B cell (primary cell): ENCODE measurements at regions not wholly inside any gene's neighbourhood (a gene's known extent, or its start where the extent isn't known, plus 50 kb on each side); places are given as distances from the start of the nearest gene placed in this dataset.

ENCODE experiments used
- ATAC-seq: fragments of 200-7000 bp; cut with Tn5 transposase; one replicate; pipeline ENCODE4 v1.10.0; 2021; ENCODE audit warnings: low read depth, mild to moderate bottlenecking, moderate number of reproducible peaks, moderate library complexity
- CTCF ChIA-PET: fragments of 350-600 bp; sonication (Branson Sonifier 250); formaldehyde crosslinking; loops from one replicate; lab custom pipeline; 2021; ENCODE audit warnings: antibody characterized with exemption, inconsistent platforms; lab: Charles Lee
- POLR2A ChIA-PET: fragments of 350-600 bp; sonication (Branson Sonifier 250); formaldehyde crosslinking; loops from one replicate; lab custom pipeline; 2021; ENCODE audit warnings: antibody characterized with exemption; lab: Charles Lee
- DNase-seq: peaks from one replicate; pipeline ENCODE4 v3.0.0; 2013
- H2AFZ ChIP-seq: 2 replicates; pipeline ENCODE4 v1.6.1; 2012; ENCODE audit warnings: mild to moderate bottlenecking, low read depth, low read length; ENCODE audit not compliant: insufficient read depth, poor library complexity, severe bottlenecking
- H3K27ac ChIP-seq, 2 donors: 1 replicate in 1 of 2; 2 replicates in 1 of 2; pipeline ENCODE4 v1.5.1; 2012 to 2013; ENCODE audit warnings: low read length in 2 of 2, mild to moderate bottlenecking in 2 of 2, moderate library complexity in 1 of 2
- H3K27me3 ChIP-seq, 4 experiments: fragments of 200-600 bp in 1 of 4; sonication (generic) in 1 of 4; replicated peaks in 1 of 4; 1 replicate in 2 of 4; 2 replicates in 2 of 4; pipeline versions ENCODE4 v1.6.1 to v1.7.0; 2013 to 2016; ENCODE audit warnings: low read length in 3 of 4, mild to moderate bottlenecking in 2 of 4, mixed read lengths in 1 of 4, moderate library complexity in 1 of 4; ENCODE audit not compliant: insufficient read depth in 4 of 4, control insufficient read depth in 3 of 4; ENCODE audit errors: control extremely low read depth in 1 of 4
- H3K36me3 ChIP-seq, 2 experiments: replicated peaks in 1 of 2; 1 replicate in 1 of 2; 2 replicates in 1 of 2; pipeline versions ENCODE4 v1.6.1 to v1.7.1; 2013; ENCODE audit warnings: low read length in 1 of 2; ENCODE audit not compliant: insufficient read depth in 2 of 2, control insufficient read depth in 1 of 2; ENCODE audit errors: control extremely low read depth in 1 of 2, extremely low read depth in 1 of 2
- H3K4me1 ChIP-seq, 2 donors: fragments of 200-600 bp in 1 of 2; sonication (generic) in 1 of 2; 1 replicate in 1 of 2; 2 replicates in 1 of 2; pipeline versions ENCODE4 v1.5.1 to v1.6.1; 2013 to 2017; ENCODE audit warnings: low read length in 2 of 2; ENCODE audit not compliant: control insufficient read depth in 2 of 2, insufficient read depth in 2 of 2
- H3K4me2 ChIP-seq: replicated peaks from 2 replicates; pipeline ENCODE3; 2012; ENCODE audit warnings: mild to moderate bottlenecking, low read depth, low read length; ENCODE audit not compliant: poor library complexity, severe bottlenecking
- H3K4me3 ChIP-seq, 5 experiments: fragments of 200-600 bp in 1 of 5; sonication (generic) in 1 of 5; 1 replicate in 3 of 5; 2 replicates in 2 of 5; pipeline versions ENCODE4 v1.5.1 to v1.7.0; 2011 to 2016; ENCODE audit warnings: low read length in 4 of 5, mild to moderate bottlenecking in 4 of 5, low read depth in 2 of 5, control low read depth in 1 of 5, moderate library complexity in 1 of 5; ENCODE audit not compliant: insufficient read depth in 1 of 5; ENCODE audit errors: control extremely low read depth in 1 of 5, extremely low read depth in 1 of 5
- H3K79me2 ChIP-seq: fragments of 200-600 bp; sonication (generic); one replicate; pipeline ENCODE4 v1.6.0; 2016; ENCODE audit warnings: low read length; ENCODE audit not compliant: control insufficient read depth, insufficient read depth
- H3K9ac ChIP-seq: fragments of 200-600 bp; sonication (generic); 2 replicates; pipeline ENCODE4 v1.6.1; 2017; ENCODE audit warnings: mild to moderate bottlenecking, low read length, moderate library complexity
- H3K9me3 ChIP-seq, 3 donors: one replicate each; pipeline versions ENCODE4 v1.6.1 to v1.7.1; 2013; ENCODE audit warnings: low read length in 2 of 3; ENCODE audit not compliant: control insufficient read depth in 2 of 3, insufficient read depth in 1 of 3; ENCODE audit errors: control extremely low read depth in 1 of 3
- H4K20me1 ChIP-seq: 2 replicates; pipeline ENCODE4 v1.6.0; 2012; ENCODE audit warnings: mild to moderate bottlenecking, low read length; ENCODE audit not compliant: insufficient read depth, control insufficient read depth, poor library complexity, severe bottlenecking
- H3K27ac Mint-ChIP-seq: one replicate; pipeline ENCODE4 v1.8.0; 2021; ENCODE audit warnings: mixed read lengths
- H3K27me3 Mint-ChIP-seq: one replicate; pipeline ENCODE4 v1.8.0; 2021; ENCODE audit warnings: mixed read lengths
- H3K4me1 Mint-ChIP-seq: one replicate; pipeline ENCODE4 v1.8.0; 2021; ENCODE audit warnings: mixed read lengths
- H3K4me3 Mint-ChIP-seq: one replicate; pipeline ENCODE4 v1.8.0; 2021; ENCODE audit warnings: mixed read lengths
- H3K9me3 Mint-ChIP-seq: one replicate; pipeline ENCODE4 v1.8.0; 2022; ENCODE audit warnings: mixed read lengths; ENCODE audit not compliant: insufficient read depth
- EZH2 ChIP-seq: IDR thresholded peaks from 2 replicates; pipeline ENCODE4 v1.6.1; 2012; ENCODE audit warnings: borderline replicate concordance, low read depth, mild to moderate bottlenecking, moderate library complexity, low read length; ENCODE audit not compliant: insufficient read depth, poor library complexity, severe bottlenecking
- WGBS: methylation state at CpG from one replicate; pipeline ENCODE4 v1.1.5; 2013; ENCODE audit warnings: missing lambda C conversion rate; ENCODE audit not compliant: insufficient coverage; 5-methylcytosine and 5-hydroxymethylcytosine counted together
- intact Hi-C: fragments of 100-400 bp; cut with micrococcal nuclease; formaldehyde crosslinking; loops from one replicate; pipeline ENCODE4 v1.10.0; 2022
- TF ChIP-seq, protein P1 (sequence below): fragments of 200-600 bp; IDR thresholded peaks from one replicate; pipeline ENCODE4 v1.8.0; 2022; ENCODE audit warnings: antibody characterized with exemption, mild to moderate bottlenecking

DNA sequence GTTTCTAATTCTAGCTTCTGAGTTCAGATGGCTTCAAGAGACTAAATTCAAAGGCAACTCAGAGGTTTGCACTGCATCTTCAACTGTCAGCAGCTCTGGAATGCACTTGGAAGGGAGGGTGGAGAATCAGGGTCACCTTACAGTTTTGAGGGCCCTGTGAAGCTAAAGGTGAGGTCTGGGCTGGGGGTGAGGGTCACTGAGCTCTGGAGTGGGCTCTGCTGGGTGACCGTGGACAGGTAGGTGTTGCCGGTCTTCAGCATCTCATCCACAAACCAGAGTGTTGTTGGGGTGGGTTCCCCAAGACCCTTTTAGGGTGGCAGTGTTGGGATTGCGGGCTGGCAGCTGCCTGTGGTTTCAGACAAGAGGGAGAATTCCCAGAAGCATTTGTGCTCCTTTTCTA, 70.1 kb upstream of the CXCR4 start:
- ATAC-seq (no peak), DNase-seq (no peak)
- Histone ChIP-seq H3K27ac (no peak overlapping the region), H3K4me1 (peaks cover 8 to 17% of the 10 kb centered on the region in 2 donors), H3K36me3 (peaks cover 0 to 3% of the 10 kb centered on the region in 2 experiments), H2AFZ (no peak overlapping the region), H3K9ac (no peak overlapping the region), H4K20me1 (no peaks in the 10 kb centered on the region), H3K27me3 (no peaks in the 10 kb centered on the region), H3K4me3 (no peak overlapping the region), H3K79me2 (no peaks in the 10 kb centered on the region), H3K9me3 (peaks cover 0 to 2% (median 0%) of the 10 kb centered on the region in 3 donors), H3K4me2 (no peak overlapping the region)
- 95% methylated on average over 3 of the region's 3 CpGs for WGBS
- ChIA-PET CTCF (no interaction called here), POLR2A (interaction anchor here (1.2 to 1.5 kb wide), 2 partner anchors 12 to 18 kb away, joined by 3 to 8 read pairs; no protein-coding TSS in a partner anchor)
- no peaks in the 10 kb centered on the region for H3K27me3 Mint-ChIP-seq
- peaks cover 31% of the 10 kb centered on the region for H3K4me1 Mint-ChIP-seq
- H3K4me3 Mint-ChIP-seq = no peak overlapping the region
- TF ChIP-seq, protein P1, sequence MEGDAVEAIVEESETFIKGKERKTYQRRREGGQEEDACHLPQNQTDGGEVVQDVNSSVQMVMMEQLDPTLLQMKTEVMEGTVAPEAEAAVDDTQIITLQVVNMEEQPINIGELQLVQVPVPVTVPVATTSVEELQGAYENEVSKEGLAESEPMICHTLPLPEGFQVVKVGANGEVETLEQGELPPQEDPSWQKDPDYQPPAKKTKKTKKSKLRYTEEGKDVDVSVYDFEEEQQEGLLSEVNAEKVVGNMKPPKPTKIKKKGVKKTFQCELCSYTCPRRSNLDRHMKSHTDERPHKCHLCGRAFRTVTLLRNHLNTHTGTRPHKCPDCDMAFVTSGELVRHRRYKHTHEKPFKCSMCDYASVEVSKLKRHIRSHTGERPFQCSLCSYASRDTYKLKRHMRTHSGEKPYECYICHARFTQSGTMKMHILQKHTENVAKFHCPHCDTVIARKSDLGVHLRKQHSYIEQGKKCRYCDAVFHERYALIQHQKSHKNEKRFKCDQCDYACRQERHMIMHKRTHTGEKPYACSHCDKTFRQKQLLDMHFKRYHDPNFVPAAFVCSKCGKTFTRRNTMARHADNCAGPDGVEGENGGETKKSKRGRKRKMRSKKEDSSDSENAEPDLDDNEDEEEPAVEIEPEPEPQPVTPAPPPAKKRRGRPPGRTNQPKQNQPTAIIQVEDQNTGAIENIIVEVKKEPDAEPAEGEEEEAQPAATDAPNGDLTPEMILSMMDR = no peak
- TF ChIP-seq EZH2 = no peak
- H3K9me3 Mint-ChIP-seq = no peaks in the 10 kb centered on the region
- no peak overlapping the region for H3K27ac Mint-ChIP-seq
- intact Hi-C loops = loop anchor here (5.0 kb wide), 1 partner anchor 36 kb away; no protein-coding TSS in a partner anchor

DNA sequence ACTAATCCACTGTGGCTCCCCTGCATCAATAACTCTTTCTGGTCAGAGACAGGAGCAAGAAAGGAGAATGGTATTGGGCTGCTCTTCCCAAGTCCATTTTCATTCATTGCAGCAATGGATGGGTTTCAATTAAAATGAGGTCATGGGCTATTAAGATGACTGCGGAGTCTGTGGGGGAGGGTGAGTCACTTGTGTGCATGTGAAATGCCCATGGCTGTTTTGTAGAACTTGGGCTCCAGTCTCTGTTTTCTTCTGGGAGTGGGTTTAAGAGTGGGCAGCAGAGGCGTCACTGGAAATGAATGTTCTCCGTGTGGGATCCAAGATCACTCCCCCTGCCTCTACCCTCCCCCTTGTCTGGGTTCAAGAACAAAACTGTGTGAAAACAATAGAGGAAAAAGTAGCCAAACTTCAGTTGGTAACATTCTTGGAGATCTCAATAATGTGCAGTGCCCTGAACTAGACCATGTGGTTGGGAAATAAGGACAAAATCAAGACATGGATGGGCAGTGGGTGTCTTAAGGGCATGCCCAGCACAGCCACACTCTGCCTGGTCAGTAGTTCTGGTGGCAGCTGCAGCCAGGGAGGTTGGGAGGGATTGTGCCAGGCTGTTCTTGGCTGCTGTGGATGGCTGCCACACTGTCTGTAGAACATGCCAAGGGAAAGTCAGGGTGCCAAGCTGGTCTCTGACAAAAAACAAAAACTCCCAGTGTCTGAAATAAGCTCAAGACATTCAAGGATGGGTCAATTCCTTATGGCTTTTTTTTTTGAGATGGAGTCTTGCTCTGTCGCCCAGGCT, 68.2 kb upstream of the CXCR4 start:
- Histone ChIP-seq H3K4me2 (no peak overlapping the region), H3K9ac (no peak overlapping the region), H3K4me1 (peaks cover 0 to 13% of the 10 kb centered on the region in 2 donors), H2AFZ (no peak overlapping the region), H3K4me3 (no peak overlapping the region), H3K9me3 (peaks cover 0 to 10% (median 6%) of the 10 kb centered on the region in 3 donors), H4K20me1 (no peaks in the 10 kb centered on the region), H3K36me3 (peaks cover 0 to 3% of the 10 kb centered on the region in 2 experiments), H3K27me3 (no peaks in the 10 kb centered on the region), H3K79me2 (no peaks in the 10 kb centered on the region), H3K27ac (no peak overlapping the region)
- WGBS = 100% methylated on average over 2 of the region's 4 CpGs
- CTCF ChIA-PET = interaction anchor here (1.2 kb wide), 1 partner anchor 50 kb away, joined by 6 read pairs; no protein-coding TSS in a partner anchor
- no peaks in the 10 kb centered on the region for H3K9me3 Mint-ChIP-seq
- POLR2A ChIA-PET = no interaction called here
- intact Hi-C loops = loop anchor here (5.0 kb wide), 1 partner anchor 34 kb away; no protein-coding TSS in a partner anchor
- no peaks in the 10 kb centered on the region for H3K27me3 Mint-ChIP-seq
- TF ChIP-seq, protein P1 = no peak
- TF ChIP-seq EZH2 = no peak
- ATAC-seq (no peak), DNase-seq (no peak)
- H3K27ac Mint-ChIP-seq = no peak overlapping the region
- no peak overlapping the region for H3K4me3 Mint-ChIP-seq
- H3K4me1 Mint-ChIP-seq = peaks cover 28% of the 10 kb centered on the region
